ENCODE measurements at regions not wholly inside any gene's neighbourhood (a gene's known extent, or its start where the extent isn't known, plus 50 kb on each side); places are given as distances from the start of the nearest gene placed in this dataset.

- DNase-seq: no peak
Measured at GRCh38 chr17:77381185-77381700, 240.5 kb downstream of the SEC14L1 start.

- DNase-seq: no peak
Measured at GRCh38 chr17:77381731-77382130, 241.0 kb downstream of the SEC14L1 start.

GRCh38 chr17:77382356-77382911 is 241.7 kb downstream of the SEC14L1 start:
- peak in 1 of 2 experiments; percentile 27 for DNase-seq

GRCh38 chr17:77382966-77383612 is 242.3 kb downstream of the SEC14L1 start:
- peak in 1 of 2 experiments; percentile 45 for DNase-seq

GRCh38 chr17:77383613-77384608 is 243.1 kb downstream of the SEC14L1 start:
- DNase-seq: no peak

GRCh38 chr17:77385750-77386501 is 245.2 kb downstream of the SEC14L1 start:
- DNase-seq: no peak

GRCh38 chr17:77386502-77387192 is 245.9 kb downstream of the SEC14L1 start:
- no peak for DNase-seq

- DNase-seq: no peak
Measured at GRCh38 chr17:77387891-77388290, 247.1 kb downstream of the SEC14L1 start.

GRCh38 chr17:77388384-77389306 is 247.9 kb downstream of the SEC14L1 start:
- DNase-seq: no peak

GRCh38 chr17:77390870-77391269 is 250.1 kb downstream of the SEC14L1 start:
- DNase-seq: no peak

- no peak for DNase-seq
Measured at GRCh38 chr17:77391668-77392375, 251.1 kb downstream of the SEC14L1 start.

- DNase-seq: peak; percentile 19 to 76
Measured at GRCh38 chr17:77392376-77393273, 251.9 kb downstream of the SEC14L1 start.

- DNase-seq: no peak
Measured at GRCh38 chr17:77393274-77393600, 252.5 kb downstream of the SEC14L1 start.

GRCh38 chr17:77393867-77394539 is 253.2 kb downstream of the SEC14L1 start:
- no peak for DNase-seq

- DNase-seq: peak; percentile 88 to 94
Measured at GRCh38 chr17:77394540-77395295, 253.9 kb downstream of the SEC14L1 start.

GRCh38 chr17:77395501-77396048 is 254.8 kb downstream of the SEC14L1 start:
- no peak for DNase-seq

GRCh38 chr17:77396610-77397009 is 255.8 kb downstream of the SEC14L1 start:
- DNase-seq: no peak

GRCh38 chr17:77398274-77398673 is 257.5 kb downstream of the SEC14L1 start:
- no peak for DNase-seq
